Fibroblast of villous mesenchyme (primary cell): ENCODE measurements at regions not wholly inside any gene's neighbourhood (a gene's known extent, or its start where the extent isn't known, plus 50 kb on each side); places are given as distances from the start of the nearest gene placed in this dataset.

Experiments used
- DNase-seq: peaks from one replicate; pipeline ENCODE4 v3.0.0-alpha.2; 2010; ENCODE audit warnings: low read depth
- H3K4me3 ChIP-seq: 2 replicates; pipeline ENCODE4 v1.5.1; 2011; ENCODE audit warnings: low read depth, mild to moderate bottlenecking, low read length
- CTCF ChIP-seq: IDR thresholded peaks from 2 replicates; pipeline ENCODE4 v1.5.1; 2012; ENCODE audit warnings: low read depth, mild to moderate bottlenecking, low read length; ENCODE audit not compliant: insufficient read depth

DNA sequence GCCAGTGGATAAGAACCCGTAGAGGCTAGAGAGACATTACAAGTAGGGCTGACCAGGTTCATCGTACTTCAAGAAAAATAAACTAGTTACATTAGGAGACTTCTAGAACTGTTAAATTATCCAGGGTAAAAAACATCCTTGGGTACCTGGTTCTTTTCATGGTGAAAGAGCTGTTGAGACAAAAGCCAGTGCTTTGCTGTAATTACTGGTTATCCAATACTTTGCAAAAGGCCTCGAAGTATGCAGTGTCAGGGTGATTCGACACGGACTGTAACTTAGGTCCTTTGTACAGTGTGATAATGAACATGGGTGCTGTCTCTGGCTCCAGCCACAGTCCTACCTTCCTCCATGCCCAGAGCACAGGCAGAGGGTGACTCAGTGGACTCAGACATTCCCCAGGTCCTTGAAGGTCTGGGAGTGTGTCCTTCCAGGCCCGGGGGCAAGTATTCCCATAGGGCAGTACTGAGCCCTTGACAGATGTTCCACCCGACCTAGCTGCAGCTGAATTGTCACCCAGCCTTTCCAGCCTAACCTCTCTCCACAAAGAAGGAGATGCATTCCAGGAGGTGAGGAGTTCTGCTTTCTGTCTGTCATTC lies 123.6 kb upstream of the TMEM72 start:
- no peak for DNase-seq
- H3K4me3 ChIP-seq, result no peak overlapping the region
- TF ChIP-seq CTCF, result no peak

DNA sequence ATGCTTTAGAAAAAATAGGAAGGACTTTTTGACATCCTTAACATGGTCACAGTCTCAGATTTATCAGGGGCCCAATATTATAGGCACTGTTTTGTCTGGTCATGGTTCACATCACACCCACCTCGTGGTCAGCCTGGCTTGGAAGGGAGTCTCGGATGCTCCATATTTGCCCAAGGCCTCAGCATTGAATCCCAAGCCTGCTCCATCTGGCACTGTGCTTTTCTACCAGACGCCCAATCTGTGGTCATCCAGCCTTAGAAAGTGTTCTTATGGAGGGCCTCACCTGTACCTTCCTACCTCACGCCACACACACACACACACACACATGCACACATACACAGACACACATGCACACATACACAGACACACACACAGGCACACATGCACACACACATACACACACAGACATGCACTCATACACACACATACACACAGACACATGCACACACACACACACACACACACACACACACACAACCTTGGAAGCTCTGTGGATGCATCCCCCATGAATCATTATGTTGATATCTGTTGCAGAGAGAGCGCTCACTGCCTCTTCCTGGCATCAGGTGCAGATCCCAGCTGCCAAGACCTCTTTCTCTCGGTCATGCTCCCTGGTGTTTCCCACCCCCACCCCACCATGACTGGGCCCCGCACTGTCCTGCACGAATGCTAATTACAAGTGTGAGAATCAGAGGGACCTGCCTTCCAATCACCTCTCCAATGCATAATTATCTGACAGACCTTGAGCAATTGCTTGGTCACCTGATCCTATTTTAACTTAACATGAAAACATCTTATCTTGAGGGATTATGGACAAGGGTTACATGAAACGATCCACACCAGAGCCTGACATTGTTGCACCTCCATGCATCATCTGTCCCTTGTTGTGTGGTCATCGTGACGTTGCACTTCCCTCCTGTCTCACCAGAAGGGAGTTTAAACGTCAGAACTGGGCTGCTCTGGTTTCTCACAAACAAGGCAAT lies 122.7 kb upstream of the TMEM72 start:
- no peak overlapping the region for H3K4me3 ChIP-seq
- TF ChIP-seq CTCF, result no peak
- DNase-seq, result no peak

GRCh38 chr10:44792119-44792775 lies 118.9 kb upstream of the TMEM72 start:
- no peak overlapping the region for H3K4me3 ChIP-seq
- DNase-seq, result peak; percentile 25

GRCh38 chr10:44799966-44800365 lies 111.2 kb upstream of the TMEM72 start:
- no peak for DNase-seq
- no peak for TF ChIP-seq CTCF
- no peak overlapping the region for H3K4me3 ChIP-seq

More at GRCh38 chr10:44792119-44792775, 118.9 kb upstream of the TMEM72 start:
- TF ChIP-seq CTCF, result no peak

DNA sequence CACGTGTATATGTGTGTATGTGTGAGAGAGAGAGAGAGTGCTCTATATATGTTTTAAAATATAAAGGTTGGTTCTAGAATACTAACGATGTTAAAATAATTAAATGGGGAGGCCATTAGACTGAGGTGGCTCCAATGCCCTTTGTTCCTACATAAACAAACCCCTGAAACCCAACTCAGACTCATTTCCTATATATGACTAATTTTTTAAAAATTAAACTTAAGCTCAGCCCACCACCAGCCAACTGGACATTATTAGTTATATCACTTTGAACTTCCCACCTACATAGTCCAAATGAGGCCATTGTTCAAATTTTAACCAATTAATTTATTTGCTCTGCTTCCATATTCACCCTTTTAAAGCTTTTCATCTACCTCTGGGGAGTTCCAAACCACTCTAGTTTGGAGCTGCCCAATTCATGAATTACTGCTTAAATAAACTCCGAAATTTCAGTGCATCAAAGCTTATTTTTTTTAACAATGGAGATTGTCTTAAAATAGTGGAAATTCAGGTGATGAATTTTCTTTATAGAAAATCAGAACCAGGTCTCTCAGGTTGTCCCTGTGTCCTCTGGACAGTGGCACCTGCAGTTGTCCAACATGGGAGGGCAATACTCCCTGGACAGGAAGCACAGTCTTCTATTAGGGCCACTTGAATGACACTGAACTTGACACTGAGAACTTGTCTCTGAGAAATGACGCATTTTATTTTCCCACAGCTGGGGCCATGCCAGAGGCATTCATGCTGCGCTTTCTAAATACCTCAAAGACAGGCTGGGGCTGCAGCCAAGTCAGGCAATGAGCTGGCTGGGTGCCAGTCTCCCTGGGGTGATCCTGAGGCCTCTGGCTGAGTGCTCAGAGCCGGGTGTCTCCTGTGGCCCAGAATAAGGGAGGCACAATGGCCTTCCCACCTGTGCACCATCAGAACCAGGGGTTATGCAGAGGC lies 109.5 kb upstream of the TMEM72 start:
- TF ChIP-seq CTCF, result no peak
- peak; percentile 91 for DNase-seq
- H3K4me3 ChIP-seq, result no peak overlapping the region

DNA sequence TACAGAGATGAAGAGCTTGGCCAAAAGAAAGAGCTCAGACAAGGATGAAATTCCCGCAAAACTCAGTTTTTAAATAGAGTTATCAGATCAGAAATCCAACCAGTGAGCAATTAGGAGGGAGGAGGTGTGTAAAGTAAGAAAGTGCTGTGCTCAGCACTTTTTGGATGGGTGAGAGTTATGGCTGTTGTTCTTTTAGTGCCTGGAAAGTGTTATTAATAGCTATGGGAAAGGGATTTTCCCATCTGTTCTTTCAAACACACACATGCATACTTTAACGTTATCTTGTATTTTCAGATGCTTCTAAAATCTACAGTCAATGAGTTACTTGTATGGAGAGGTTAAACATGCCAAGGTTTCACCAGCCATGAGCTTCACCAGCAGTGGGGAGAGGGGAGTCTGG lies 107.3 kb upstream of the TMEM72 start:
- no peak for DNase-seq
- no peak for TF ChIP-seq CTCF
- no peak overlapping the region for H3K4me3 ChIP-seq
